Type B pancreatic cell (in vitro differentiated cells): ENCODE measurements at regions not wholly inside any gene's neighbourhood (a gene's known extent, or its start where the extent isn't known, plus 50 kb on each side); places are given as distances from the start of the nearest gene placed in this dataset.

Experiments used
- DNase-seq: peaks from one replicate; pipeline ENCODE4 v3.0.0; 2021; ENCODE audit warnings: mixed read lengths; ENCODE audit not compliant: unreplicated experiment; ENCODE audit errors: extremely low spot score
- H3K27ac Mint-ChIP-seq: 2 replicates; pipeline ENCODE4 v1.8.0; 2021; ENCODE audit warnings: mild to moderate bottlenecking, mixed read lengths
- H3K27me3 Mint-ChIP-seq: 2 replicates; pipeline ENCODE4 v1.8.0; 2021; ENCODE audit warnings: mixed read lengths
- H3K36me3 Mint-ChIP-seq: 2 replicates; pipeline ENCODE4 v1.8.0; 2021; ENCODE audit warnings: mixed read lengths
- H3K4me1 Mint-ChIP-seq: one replicate; pipeline ENCODE4 v1.8.0; 2021; ENCODE audit warnings: mixed read lengths; ENCODE audit not compliant: unreplicated experiment
- H3K4me3 Mint-ChIP-seq: 2 replicates; pipeline ENCODE4 v1.8.0; 2021; ENCODE audit warnings: mild to moderate bottlenecking, mixed read lengths
- H3K9me3 Mint-ChIP-seq: 2 replicates; pipeline ENCODE4 v1.8.0; 2021; ENCODE audit warnings: mixed read lengths
- TF ChIP-seq, protein P1 (sequence below): fragments of 200-600 bp; sonication (generic); conservative IDR thresholded peaks from 2 replicates; pipeline ENCODE4 v1.5.0; 2021; ENCODE audit warnings: antibody characterized with exemption, mild to moderate bottlenecking

DNA sequence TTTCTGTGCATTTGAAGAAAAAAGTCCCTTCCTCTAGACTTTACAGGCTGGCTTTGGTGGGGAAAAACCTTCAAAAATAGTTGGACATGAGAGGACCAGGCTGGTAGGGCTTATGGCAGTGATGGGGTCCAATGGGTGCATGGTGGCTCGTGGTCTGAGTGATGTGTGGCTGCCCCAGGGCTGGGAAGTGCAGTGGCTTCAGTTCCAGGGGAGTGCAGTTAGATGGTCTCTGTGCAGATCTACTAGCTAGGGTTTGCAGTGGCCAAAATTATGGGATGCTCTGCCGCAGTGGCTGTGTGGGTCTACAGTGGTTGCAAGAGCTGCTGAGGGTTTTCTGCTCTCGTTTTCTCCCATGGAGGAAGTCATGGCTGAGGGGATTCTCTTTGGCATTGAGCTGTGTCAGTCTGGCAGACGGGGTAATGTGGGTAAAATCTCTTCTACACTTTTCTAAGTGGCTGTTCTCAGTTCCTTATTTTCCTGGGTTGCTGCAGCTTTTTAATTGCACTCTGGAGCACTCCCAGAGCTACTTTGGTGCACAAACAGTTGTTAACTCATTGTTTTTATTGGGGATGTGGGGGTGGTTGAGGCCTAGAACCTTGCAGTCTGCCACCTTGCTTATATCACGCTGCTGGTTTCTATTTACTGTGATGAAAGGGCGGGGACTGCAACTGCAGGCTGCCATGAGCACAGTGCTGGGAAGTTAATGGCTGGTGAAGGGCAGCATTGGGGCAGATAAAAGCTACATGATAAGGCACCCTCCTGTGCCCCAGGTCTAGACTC is 1324.6 kb downstream of the NSUN3 start:
- TF ChIP-seq, protein P1, sequence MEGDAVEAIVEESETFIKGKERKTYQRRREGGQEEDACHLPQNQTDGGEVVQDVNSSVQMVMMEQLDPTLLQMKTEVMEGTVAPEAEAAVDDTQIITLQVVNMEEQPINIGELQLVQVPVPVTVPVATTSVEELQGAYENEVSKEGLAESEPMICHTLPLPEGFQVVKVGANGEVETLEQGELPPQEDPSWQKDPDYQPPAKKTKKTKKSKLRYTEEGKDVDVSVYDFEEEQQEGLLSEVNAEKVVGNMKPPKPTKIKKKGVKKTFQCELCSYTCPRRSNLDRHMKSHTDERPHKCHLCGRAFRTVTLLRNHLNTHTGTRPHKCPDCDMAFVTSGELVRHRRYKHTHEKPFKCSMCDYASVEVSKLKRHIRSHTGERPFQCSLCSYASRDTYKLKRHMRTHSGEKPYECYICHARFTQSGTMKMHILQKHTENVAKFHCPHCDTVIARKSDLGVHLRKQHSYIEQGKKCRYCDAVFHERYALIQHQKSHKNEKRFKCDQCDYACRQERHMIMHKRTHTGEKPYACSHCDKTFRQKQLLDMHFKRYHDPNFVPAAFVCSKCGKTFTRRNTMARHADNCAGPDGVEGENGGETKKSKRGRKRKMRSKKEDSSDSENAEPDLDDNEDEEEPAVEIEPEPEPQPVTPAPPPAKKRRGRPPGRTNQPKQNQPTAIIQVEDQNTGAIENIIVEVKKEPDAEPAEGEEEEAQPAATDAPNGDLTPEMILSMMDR, result no peak
- H3K36me3 Mint-ChIP-seq, result no peaks in the 10 kb centered on the region
- no peaks in the 10 kb centered on the region for H3K9me3 Mint-ChIP-seq
- H3K27me3 Mint-ChIP-seq, result no peaks in the 10 kb centered on the region
- H3K4me3 Mint-ChIP-seq, result no peak overlapping the region
- peaks cover 6% of the 10 kb centered on the region for H3K4me1 Mint-ChIP-seq
- no peak for DNase-seq
- no peak overlapping the region for H3K27ac Mint-ChIP-seq

DNA sequence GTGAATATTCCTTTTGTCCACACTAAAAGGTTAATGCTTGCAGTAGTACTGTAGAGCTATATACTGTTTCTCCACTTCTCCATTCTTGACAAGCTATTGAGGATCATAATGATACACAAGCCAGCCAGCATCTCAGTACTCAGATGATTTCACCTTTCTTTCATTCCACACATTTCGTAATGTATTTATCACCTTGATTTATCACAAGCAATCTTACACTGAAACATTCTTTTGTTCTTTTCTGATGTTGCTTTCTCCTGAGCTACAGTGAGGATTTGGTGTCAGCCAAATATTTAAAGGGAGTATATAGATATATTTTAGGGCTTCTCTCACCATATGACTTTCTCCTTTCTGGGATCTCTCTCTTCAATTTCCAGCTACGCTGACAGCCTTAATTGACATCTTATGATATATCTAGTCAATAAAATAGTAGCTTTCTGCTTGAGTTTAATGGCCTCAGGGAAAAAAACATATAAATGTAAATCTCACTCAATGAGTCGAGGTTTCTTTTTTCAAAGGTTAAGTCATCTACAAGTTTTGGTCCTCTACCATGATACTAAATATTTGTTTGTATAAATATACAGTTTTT is 1327.0 kb downstream of the NSUN3 start:
- H3K9me3 Mint-ChIP-seq, result no peaks in the 10 kb centered on the region
- H3K4me3 Mint-ChIP-seq, result no peak overlapping the region
- H3K36me3 Mint-ChIP-seq, result no peaks in the 10 kb centered on the region
- H3K4me1 Mint-ChIP-seq, result peaks cover 6% of the 10 kb centered on the region
- no peak for DNase-seq
- TF ChIP-seq, protein P1, result no peak
- H3K27ac Mint-ChIP-seq, result no peak overlapping the region
- H3K27me3 Mint-ChIP-seq, result no peaks in the 10 kb centered on the region

DNA sequence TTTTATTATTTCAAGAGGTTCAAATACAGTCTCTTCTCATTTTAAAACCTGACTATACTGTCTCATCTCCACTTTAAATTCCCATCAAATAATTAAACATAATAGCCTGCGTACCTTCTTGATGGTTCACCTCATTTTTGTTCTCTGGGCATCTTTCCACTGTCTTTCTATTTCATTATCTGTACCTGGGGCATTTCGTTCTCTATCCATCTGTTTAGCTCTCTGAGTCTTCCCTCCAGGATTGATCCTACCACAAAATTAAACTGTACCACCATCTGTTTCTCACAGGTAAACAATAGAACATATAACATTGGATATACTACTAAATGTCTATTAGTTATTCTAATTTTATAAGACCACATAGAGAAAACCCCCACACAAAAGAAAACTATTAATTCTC is 1331.4 kb downstream of the NSUN3 start:
- no peak for DNase-seq

DNA sequence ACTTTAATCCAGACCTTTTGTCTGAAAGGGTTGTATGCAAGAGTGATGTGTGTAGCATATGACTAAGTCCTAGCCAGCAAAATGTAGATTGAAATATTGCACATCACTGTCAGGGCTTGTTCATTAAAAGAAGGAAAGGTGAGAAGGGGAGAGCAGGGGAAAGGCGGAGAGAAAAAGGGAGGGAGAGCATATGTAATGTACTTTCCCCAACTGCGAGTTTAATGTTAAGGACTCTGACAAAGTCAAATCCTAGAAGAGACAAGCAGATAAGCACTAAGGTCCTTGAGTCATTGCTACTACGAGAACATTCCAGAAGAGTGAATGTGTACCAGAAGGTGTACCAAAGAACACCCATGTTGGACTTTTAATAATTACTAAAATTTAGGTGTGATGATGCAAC is 1336.7 kb downstream of the NSUN3 start:
- Mint-ChIP-seq H3K4me1 (no peaks in the 10 kb centered on the region), H3K27me3 (no peaks in the 10 kb centered on the region), H3K36me3 (no peaks in the 10 kb centered on the region), H3K9me3 (no peaks in the 10 kb centered on the region), H3K4me3 (no peak overlapping the region), H3K27ac (no peak overlapping the region)
- TF ChIP-seq, protein P1, result no peak
- no peak for DNase-seq

More for the DNA sequence above, 1331.4 kb downstream of the NSUN3 start:
- Mint-ChIP-seq H3K4me1 (peaks cover 6% of the 10 kb centered on the region), H3K36me3 (no peaks in the 10 kb centered on the region), H3K9me3 (no peaks in the 10 kb centered on the region), H3K27ac (no peak overlapping the region), H3K4me3 (no peak overlapping the region), H3K27me3 (no peaks in the 10 kb centered on the region)
- TF ChIP-seq, protein P1, result no peak

DNA sequence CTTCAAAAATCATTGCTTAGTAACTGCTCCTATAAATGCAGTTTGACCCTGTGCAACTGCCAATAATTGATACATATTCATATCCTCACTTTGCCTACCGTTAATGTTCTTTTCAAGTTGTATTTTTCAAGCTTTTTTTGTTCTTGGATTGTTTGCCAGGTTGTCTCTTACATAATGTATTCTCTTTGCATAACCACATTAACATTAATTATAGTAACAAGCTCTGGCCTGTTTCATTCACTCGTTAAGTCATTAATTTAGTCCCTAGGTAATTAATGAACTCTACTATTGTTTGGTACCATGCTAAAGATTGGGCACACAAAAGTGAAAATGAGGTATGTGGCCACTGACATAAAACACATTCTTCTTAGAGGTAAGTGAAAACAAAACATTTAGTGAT is 1338.8 kb downstream of the NSUN3 start:
- no peaks in the 10 kb centered on the region for H3K9me3 Mint-ChIP-seq
- no peak for DNase-seq
- no peaks in the 10 kb centered on the region for H3K4me1 Mint-ChIP-seq
- H3K36me3 Mint-ChIP-seq, result no peaks in the 10 kb centered on the region
- H3K27me3 Mint-ChIP-seq, result no peaks in the 10 kb centered on the region
- TF ChIP-seq, protein P1, result no peak
- H3K4me3 Mint-ChIP-seq, result no peak overlapping the region
- no peak overlapping the region for H3K27ac Mint-ChIP-seq
